CD14-positive monocyte (primary cell): ENCODE measurements at regions not wholly inside any gene's neighbourhood (a gene's known extent, or its start where the extent isn't known, plus 50 kb on each side); places are given as distances from the start of the nearest gene placed in this dataset.

ENCODE experiments used
- DNase-seq, 3 donors: peaks; one replicate each; pipeline ENCODE4 v3.0.0-alpha.2; 2011 to 2022
- H2AFZ ChIP-seq: 2 replicates; pipeline ENCODE4 v1.6.0; 2012; ENCODE audit warnings: mild to moderate bottlenecking, low read depth, low read length, inconsistent platforms; ENCODE audit not compliant: insufficient read depth, poor library complexity, severe bottlenecking
- H3K27ac ChIP-seq, 2 donors: 1 replicate in 1 of 2; 2 replicates in 1 of 2; pipeline ENCODE4 v1.5.1; 2012 to 2013; ENCODE audit warnings: low read length in 2 of 2, control low read depth in 1 of 2, inconsistent platforms in 1 of 2, low read depth in 1 of 2, mild to moderate bottlenecking in 1 of 2
- H3K27me3 ChIP-seq, 2 donors: one replicate each; pipeline versions ENCODE4 v1.6.0 to v1.6.1; 2011 to 2013; ENCODE audit warnings: low read length in 2 of 2; ENCODE audit not compliant: control insufficient read depth in 2 of 2, insufficient read depth in 2 of 2
- H3K36me3 ChIP-seq, 2 donors: replicated peaks in 1 of 2; 1 replicate in 1 of 2; 2 replicates in 1 of 2; pipeline versions ENCODE4 v1.5.1 to v1.6.1; 2012 to 2013; ENCODE audit warnings: low read length in 2 of 2, control low read depth in 1 of 2, inconsistent platforms in 1 of 2, mild to moderate bottlenecking in 1 of 2; ENCODE audit not compliant: insufficient read depth in 2 of 2, control insufficient read depth in 1 of 2
- H3K4me1 ChIP-seq, 2 donors: 1 replicate in 1 of 2; 2 replicates in 1 of 2; pipeline versions ENCODE4 v1.5.1 to v1.6.1; 2012 to 2013; ENCODE audit warnings: low read length in 2 of 2, control low read depth in 1 of 2, inconsistent platforms in 1 of 2, mild to moderate bottlenecking in 1 of 2, moderate library complexity in 1 of 2; ENCODE audit not compliant: insufficient read depth in 2 of 2, control insufficient read depth in 1 of 2
- H3K4me2 ChIP-seq: replicated peaks from 2 replicates; pipeline ENCODE3; 2012; ENCODE audit warnings: low read length, moderate library complexity, mild to moderate bottlenecking; ENCODE audit not compliant: poor library complexity, severe bottlenecking; ENCODE audit errors: extremely low read depth
- H3K4me3 ChIP-seq, 3 experiments: fragments of 200-600 bp in 1 of 3; sonication (generic) in 1 of 3; replicated peaks in 1 of 3; 1 replicate in 2 of 3; 2 replicates in 1 of 3; pipeline ENCODE4 v1.5.1; 2011 to 2013; ENCODE audit warnings: low read length in 3 of 3, mild to moderate bottlenecking in 3 of 3, control low read depth in 2 of 3, low read depth in 2 of 3, inconsistent platforms in 1 of 3, moderate library complexity in 1 of 3
- H3K79me2 ChIP-seq: 2 replicates; pipeline ENCODE4 v1.6.0; 2012; ENCODE audit warnings: mild to moderate bottlenecking, control low read depth, inconsistent platforms, low read length, moderate library complexity; ENCODE audit not compliant: insufficient read depth
- H3K9ac ChIP-seq: 2 replicates; pipeline ENCODE4 v1.6.0; 2017; ENCODE audit warnings: low read length, mild to moderate bottlenecking; ENCODE audit not compliant: insufficient read depth, poor library complexity, severe bottlenecking
- H3K9me3 ChIP-seq, 2 donors: replicated peaks in 1 of 2; 1 replicate in 1 of 2; 2 replicates in 1 of 2; pipeline versions ENCODE4 v1.5.1 to v1.6.1; 2012 to 2013; ENCODE audit warnings: low read length in 2 of 2, control low read depth in 1 of 2; ENCODE audit not compliant: control insufficient read depth in 1 of 2, insufficient read depth in 1 of 2
- H4K20me1 ChIP-seq: 2 replicates; pipeline ENCODE4 v1.6.0; 2012; ENCODE audit warnings: mild to moderate bottlenecking, low read length, control low read depth, moderate library complexity; ENCODE audit not compliant: insufficient read depth
- H3K27ac Mint-ChIP-seq, 7 donors: one replicate each; pipeline ENCODE4 v1.8.0; 2020; ENCODE audit warnings: mild to moderate bottlenecking in 7 of 7, mixed read lengths in 7 of 7, moderate library complexity in 6 of 7, inconsistent platforms in 2 of 7
- H3K27me3 Mint-ChIP-seq, 3 donors: one replicate each; pipeline ENCODE4 v1.8.0; 2021 to 2022; ENCODE audit warnings: low read depth in 3 of 3, mild to moderate bottlenecking in 3 of 3, mixed read lengths in 3 of 3, moderate library complexity in 3 of 3, inconsistent platforms in 1 of 3
- H3K36me3 Mint-ChIP-seq, 2 donors: one replicate each; pipeline ENCODE4 v1.8.0; 2020; ENCODE audit warnings: mixed read lengths in 2 of 2, inconsistent platforms in 1 of 2, mild to moderate bottlenecking in 1 of 2
- H3K4me1 Mint-ChIP-seq: one replicate; pipeline ENCODE4 v1.8.0; 2020; ENCODE audit warnings: mild to moderate bottlenecking, mixed read lengths
- H3K4me3 Mint-ChIP-seq, 2 donors: one replicate each; pipeline ENCODE4 v1.8.0; 2020; ENCODE audit warnings: mild to moderate bottlenecking in 2 of 2, mixed read lengths in 2 of 2, moderate library complexity in 1 of 2
- H3K9me3 Mint-ChIP-seq, 7 donors: one replicate each; pipeline ENCODE4 v1.8.0; 2020 to 2022; ENCODE audit warnings: mixed read lengths in 7 of 7, mild to moderate bottlenecking in 6 of 7, moderate library complexity in 6 of 7, inconsistent platforms in 2 of 7
- WGBS: methylation state at CpG from one replicate; pipeline ENCODE4 v1.1.5; 2013; ENCODE audit warnings: missing lambda C conversion rate; ENCODE audit not compliant: insufficient coverage; 5-methylcytosine and 5-hydroxymethylcytosine counted together
- intact Hi-C, 2 donors: fragments of 100-400 bp; cut with micrococcal nuclease; formaldehyde crosslinking; loops; one replicate each; pipeline versions ENCODE4 v1.15.0 to v1.15.1; 2023
- TF ChIP-seq, protein P1 (sequence below): fragments of 200-600 bp; IDR thresholded peaks from one replicate; pipeline ENCODE4 v1.8.0; 2022; ENCODE audit warnings: antibody characterized with exemption, mild to moderate bottlenecking

- Mint-ChIP-seq H3K4me1 (peaks cover 37% of the 10 kb centered on the region), H3K27me3 (peaks cover 2 to 5% (median 2%) of the 10 kb centered on the region in 3 donors), H3K4me3 (no peak overlapping the region), H3K27ac (peak overlapping the region in 2 of 7 donors; percentile 2 to 44), H3K36me3 (no peaks in the 10 kb centered on the region), H3K9me3 (peaks cover 5 to 10% (median 8%) of the 10 kb centered on the region in 7 donors)
- no peaks in the 10 kb centered on the region for H3K27me3 ChIP-seq
- intact Hi-C loops, result no loop called here
- H3K36me3 ChIP-seq, result no peaks in the 10 kb centered on the region
- no peaks in the 10 kb centered on the region for H4K20me1 ChIP-seq
- no peak for DNase-seq
- no peak overlapping the region for H3K4me3 ChIP-seq
- H3K4me1 ChIP-seq, result peaks cover 30 to 37% of the 10 kb centered on the region in 2 donors
- H3K9ac ChIP-seq, result no peak overlapping the region
- no peak overlapping the region for H3K27ac ChIP-seq
- 93% methylated on average over 14 of the region's 22 CpGs for WGBS
- peaks cover 0 to 9% of the 10 kb centered on the region in 2 donors for H3K9me3 ChIP-seq
- H2AFZ ChIP-seq, result no peak overlapping the region
- TF ChIP-seq, protein P1, sequence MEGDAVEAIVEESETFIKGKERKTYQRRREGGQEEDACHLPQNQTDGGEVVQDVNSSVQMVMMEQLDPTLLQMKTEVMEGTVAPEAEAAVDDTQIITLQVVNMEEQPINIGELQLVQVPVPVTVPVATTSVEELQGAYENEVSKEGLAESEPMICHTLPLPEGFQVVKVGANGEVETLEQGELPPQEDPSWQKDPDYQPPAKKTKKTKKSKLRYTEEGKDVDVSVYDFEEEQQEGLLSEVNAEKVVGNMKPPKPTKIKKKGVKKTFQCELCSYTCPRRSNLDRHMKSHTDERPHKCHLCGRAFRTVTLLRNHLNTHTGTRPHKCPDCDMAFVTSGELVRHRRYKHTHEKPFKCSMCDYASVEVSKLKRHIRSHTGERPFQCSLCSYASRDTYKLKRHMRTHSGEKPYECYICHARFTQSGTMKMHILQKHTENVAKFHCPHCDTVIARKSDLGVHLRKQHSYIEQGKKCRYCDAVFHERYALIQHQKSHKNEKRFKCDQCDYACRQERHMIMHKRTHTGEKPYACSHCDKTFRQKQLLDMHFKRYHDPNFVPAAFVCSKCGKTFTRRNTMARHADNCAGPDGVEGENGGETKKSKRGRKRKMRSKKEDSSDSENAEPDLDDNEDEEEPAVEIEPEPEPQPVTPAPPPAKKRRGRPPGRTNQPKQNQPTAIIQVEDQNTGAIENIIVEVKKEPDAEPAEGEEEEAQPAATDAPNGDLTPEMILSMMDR, result no peak
- H3K4me2 ChIP-seq, result no peak overlapping the region
- H3K79me2 ChIP-seq, result no peaks in the 10 kb centered on the region
These were observed 73.9 kb upstream of the DUSP22 start for GRCh38 chr6:218153-219018.

GRCh38 chr6:219019-219570, 73.2 kb upstream of the DUSP22 start:
- peaks cover 30 to 37% of the 10 kb centered on the region in 2 donors for H3K4me1 ChIP-seq
- peaks cover 0 to 5% of the 10 kb centered on the region in 2 donors for H3K9me3 ChIP-seq
- peak overlapping the region in 3 of 7 donors; percentile 2 to 70 (median 37) for H3K27ac Mint-ChIP-seq
- TF ChIP-seq, protein P1, result no peak
- no peak for DNase-seq
- no peaks in the 10 kb centered on the region for H3K27me3 ChIP-seq
- H3K4me3 ChIP-seq, result peak overlapping the region in 1 of 3 experiments; percentile 54
- H3K9ac ChIP-seq, result no peak overlapping the region
- H3K27me3 Mint-ChIP-seq, result peaks cover 1 to 4% (median 3%) of the 10 kb centered on the region in 3 donors
- no peaks in the 10 kb centered on the region for H3K36me3 Mint-ChIP-seq
- no peak overlapping the region for H3K27ac ChIP-seq
- intact Hi-C loops, result no loop called here
- no peaks in the 10 kb centered on the region for H4K20me1 ChIP-seq
- no peaks in the 10 kb centered on the region for H3K36me3 ChIP-seq
- 35% methylated on average over 2 of the region's 3 CpGs for WGBS
- H3K4me1 Mint-ChIP-seq, result peaks cover 37% of the 10 kb centered on the region
- H3K4me3 Mint-ChIP-seq, result no peak overlapping the region
- H3K9me3 Mint-ChIP-seq, result peaks cover 0 to 7% (median 4%) of the 10 kb centered on the region in 7 donors
- no peaks in the 10 kb centered on the region for H3K79me2 ChIP-seq
- H2AFZ ChIP-seq, result no peak overlapping the region
- H3K4me2 ChIP-seq, result peak overlapping the region; percentile 52
